ENCODE measurements at regions not wholly inside any gene's neighbourhood (a gene's known extent, or its start where the extent isn't known, plus 50 kb on each side); places are given as distances from the start of the nearest gene placed in this dataset.

DNA sequence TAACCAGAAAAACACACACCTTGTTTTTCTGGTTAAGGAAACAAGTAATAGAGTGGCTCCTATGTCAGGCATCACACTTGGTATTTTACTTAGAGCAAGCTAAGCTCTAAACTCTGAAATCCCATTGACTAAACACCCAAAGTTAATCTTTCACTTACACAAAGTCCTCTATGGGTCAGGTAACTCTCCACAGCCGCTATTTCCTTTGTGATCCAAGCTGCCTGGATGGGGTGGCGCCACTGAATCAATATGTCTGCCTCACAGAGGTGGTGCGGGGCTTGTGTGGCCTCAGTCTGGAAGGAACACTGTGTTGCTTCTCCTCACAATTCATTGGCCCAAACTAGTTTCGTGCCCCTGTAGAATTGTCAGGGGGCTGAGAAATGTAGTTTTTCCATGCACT is 160.0 kb upstream of the E2F7 start:
- Histone ChIP-seq H3K4me3 (ENCODE audit: low read depth in 1 of 2, low read length in 2 of 2) (no peak overlapping the region), H4K20me1 (ENCODE audit: insufficient read depth, low read length) (no peaks in the 10 kb centered on the region), H3K36me3 (ENCODE audit: insufficient read depth, low read length) (no peaks in the 10 kb centered on the region), H3K79me2 (ENCODE audit: insufficient read depth, low read length) (no peaks in the 10 kb centered on the region), H3K27me3 (ENCODE audit: insufficient read depth, low read length, poor library complexity) (no peaks in the 10 kb centered on the region), H3K27ac (ENCODE audit: low read length) (no peak overlapping the region), H3K4me1 (ENCODE audit: insufficient read depth, low read length) (no peaks in the 10 kb centered on the region), H3K9me3 (ENCODE audit: insufficient read depth, low read length, severe bottlenecking) (no peaks in the 10 kb centered on the region), H3K4me2 (ENCODE audit: insufficient read depth, low read length) (no peak overlapping the region), H2AFZ (ENCODE audit: low read depth, low read length) (no peak overlapping the region), H3K9ac (ENCODE audit: low read depth, low read length) (no peak overlapping the region)
- TF ChIP-seq, protein P1, sequence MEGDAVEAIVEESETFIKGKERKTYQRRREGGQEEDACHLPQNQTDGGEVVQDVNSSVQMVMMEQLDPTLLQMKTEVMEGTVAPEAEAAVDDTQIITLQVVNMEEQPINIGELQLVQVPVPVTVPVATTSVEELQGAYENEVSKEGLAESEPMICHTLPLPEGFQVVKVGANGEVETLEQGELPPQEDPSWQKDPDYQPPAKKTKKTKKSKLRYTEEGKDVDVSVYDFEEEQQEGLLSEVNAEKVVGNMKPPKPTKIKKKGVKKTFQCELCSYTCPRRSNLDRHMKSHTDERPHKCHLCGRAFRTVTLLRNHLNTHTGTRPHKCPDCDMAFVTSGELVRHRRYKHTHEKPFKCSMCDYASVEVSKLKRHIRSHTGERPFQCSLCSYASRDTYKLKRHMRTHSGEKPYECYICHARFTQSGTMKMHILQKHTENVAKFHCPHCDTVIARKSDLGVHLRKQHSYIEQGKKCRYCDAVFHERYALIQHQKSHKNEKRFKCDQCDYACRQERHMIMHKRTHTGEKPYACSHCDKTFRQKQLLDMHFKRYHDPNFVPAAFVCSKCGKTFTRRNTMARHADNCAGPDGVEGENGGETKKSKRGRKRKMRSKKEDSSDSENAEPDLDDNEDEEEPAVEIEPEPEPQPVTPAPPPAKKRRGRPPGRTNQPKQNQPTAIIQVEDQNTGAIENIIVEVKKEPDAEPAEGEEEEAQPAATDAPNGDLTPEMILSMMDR (IDR thresholded peaks at IDR 0.05; ENCODE audit: borderline replicate concordance, extremely low read depth, low read length, poor library complexity, severe bottlenecking), result no peak
- TF ChIP-seq EZH2 (IDR thresholded peaks at IDR 0.05; ENCODE audit: borderline replicate concordance, low read depth, low read length, severe bottlenecking), result no peak
- no peak for ATAC-seq (ENCODE audit: insufficient read depth, low read depth)
- no peak for DNase-seq

DNA sequence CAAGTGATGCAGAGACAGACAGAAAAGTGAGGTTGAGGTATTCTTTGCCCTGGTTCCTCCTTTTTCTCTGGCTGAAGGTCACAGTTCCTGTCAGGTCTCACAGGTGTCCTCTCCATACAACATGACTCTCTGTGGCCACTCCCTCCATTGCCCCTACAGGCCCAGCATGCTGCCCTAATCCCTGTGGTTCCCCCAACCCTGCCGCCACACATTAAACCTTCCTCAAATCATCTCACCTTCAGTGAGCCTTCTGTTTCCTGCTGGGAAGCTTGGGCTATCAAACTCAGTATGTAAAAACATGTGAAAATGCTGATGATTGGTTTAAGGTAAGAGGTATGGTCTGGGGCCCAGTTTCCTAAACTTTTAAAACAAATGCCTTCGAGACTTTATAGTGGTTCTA is 159.0 kb upstream of the E2F7 start:
- Histone ChIP-seq H3K79me2 (ENCODE audit: insufficient read depth, low read length) (no peaks in the 10 kb centered on the region), H3K4me3 (ENCODE audit: low read depth in 1 of 2, low read length in 2 of 2) (no peak overlapping the region), H3K4me2 (ENCODE audit: insufficient read depth, low read length) (no peak overlapping the region), H3K9ac (ENCODE audit: low read depth, low read length) (no peak overlapping the region), H3K4me1 (ENCODE audit: insufficient read depth, low read length) (no peaks in the 10 kb centered on the region), H2AFZ (ENCODE audit: low read depth, low read length) (no peak overlapping the region), H3K36me3 (ENCODE audit: insufficient read depth, low read length) (no peaks in the 10 kb centered on the region), H3K27me3 (ENCODE audit: insufficient read depth, low read length, poor library complexity) (no peaks in the 10 kb centered on the region), H3K27ac (ENCODE audit: low read length) (no peak overlapping the region), H4K20me1 (ENCODE audit: insufficient read depth, low read length) (no peaks in the 10 kb centered on the region), H3K9me3 (ENCODE audit: insufficient read depth, low read length, severe bottlenecking) (no peaks in the 10 kb centered on the region)
- TF ChIP-seq EZH2 (IDR thresholded peaks at IDR 0.05; ENCODE audit: borderline replicate concordance, low read depth, low read length, severe bottlenecking), result no peak
- TF ChIP-seq, protein P1 (IDR thresholded peaks at IDR 0.05; ENCODE audit: borderline replicate concordance, extremely low read depth, low read length, poor library complexity, severe bottlenecking), result no peak
- DNase-seq, result no peak
- no peak for ATAC-seq (ENCODE audit: insufficient read depth, low read depth)

DNA sequence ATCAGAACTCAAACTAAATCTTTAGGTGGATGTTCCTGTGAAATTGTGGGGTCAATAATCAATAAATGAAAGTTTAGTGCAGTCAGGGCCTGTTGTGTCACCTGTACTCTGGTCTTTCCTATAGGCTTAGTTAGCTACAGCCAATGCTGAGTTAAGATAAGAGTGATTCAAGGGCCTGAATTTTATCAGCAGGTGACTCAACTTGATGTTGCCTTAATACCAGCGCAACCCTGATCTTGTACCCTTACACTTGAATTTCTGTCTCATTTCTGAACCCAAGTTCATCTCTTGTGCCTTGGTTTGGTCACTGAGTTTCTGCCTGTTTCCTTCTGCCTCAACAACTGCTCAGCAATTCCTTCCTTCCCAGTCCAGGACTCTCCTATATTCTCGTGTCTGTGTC is 157.0 kb upstream of the E2F7 start:
- H3K27me3 ChIP-seq (ENCODE audit: insufficient read depth, low read length, poor library complexity), result no peaks in the 10 kb centered on the region
- TF ChIP-seq, protein P1 (IDR thresholded peaks at IDR 0.05; ENCODE audit: borderline replicate concordance, extremely low read depth, low read length, poor library complexity, severe bottlenecking), result no peak
- TF ChIP-seq EZH2 (IDR thresholded peaks at IDR 0.05; ENCODE audit: borderline replicate concordance, low read depth, low read length, severe bottlenecking), result no peak
- H3K4me1 ChIP-seq (ENCODE audit: insufficient read depth, low read length), result no peaks in the 10 kb centered on the region
- ATAC-seq (ENCODE audit: insufficient read depth, low read depth) (no peak), DNase-seq (no peak)
- no peaks in the 10 kb centered on the region for H3K36me3 ChIP-seq (ENCODE audit: insufficient read depth, low read length)
- H3K27ac ChIP-seq (ENCODE audit: low read length), result no peak overlapping the region
- H3K9me3 ChIP-seq (ENCODE audit: insufficient read depth, low read length, severe bottlenecking), result no peaks in the 10 kb centered on the region
- H3K4me3 ChIP-seq (ENCODE audit: low read depth in 1 of 2, low read length in 2 of 2), result no peak overlapping the region
- H3K4me2 ChIP-seq (ENCODE audit: insufficient read depth, low read length), result no peak overlapping the region
- no peak overlapping the region for H2AFZ ChIP-seq (ENCODE audit: low read depth, low read length)
- H3K79me2 ChIP-seq (ENCODE audit: insufficient read depth, low read length), result no peaks in the 10 kb centered on the region
- no peaks in the 10 kb centered on the region for H4K20me1 ChIP-seq (ENCODE audit: insufficient read depth, low read length)
- H3K9ac ChIP-seq (ENCODE audit: low read depth, low read length), result no peak overlapping the region

DNA sequence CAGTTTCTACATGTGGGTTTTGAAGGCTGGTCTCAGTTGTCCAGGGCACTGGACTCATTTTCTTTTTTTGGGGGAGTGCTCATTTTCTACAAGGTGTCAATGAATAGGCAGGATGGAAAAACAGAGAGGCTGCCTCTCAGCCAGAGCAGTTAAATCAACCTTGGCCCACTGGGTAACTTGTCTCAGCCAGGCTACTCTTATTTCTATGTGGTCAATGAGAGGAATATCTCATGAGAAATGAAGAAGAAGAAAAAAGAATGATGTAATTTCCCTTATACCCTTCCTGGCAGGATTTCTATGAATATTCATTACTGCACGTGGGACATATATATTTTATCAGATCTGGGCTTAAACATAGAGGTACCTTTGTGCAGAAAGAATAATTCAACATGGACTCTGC is 155.2 kb upstream of the E2F7 start:
- TF ChIP-seq, protein P1 (IDR thresholded peaks at IDR 0.05; ENCODE audit: borderline replicate concordance, extremely low read depth, low read length, poor library complexity, severe bottlenecking), result no peak
- TF ChIP-seq EZH2 (IDR thresholded peaks at IDR 0.05; ENCODE audit: borderline replicate concordance, low read depth, low read length, severe bottlenecking), result no peak
- no peak overlapping the region for H3K4me3 ChIP-seq (ENCODE audit: low read depth in 1 of 2, low read length in 2 of 2)
- H3K4me2 ChIP-seq (ENCODE audit: insufficient read depth, low read length), result no peak overlapping the region
- no peaks in the 10 kb centered on the region for H3K79me2 ChIP-seq (ENCODE audit: insufficient read depth, low read length)
- no peak overlapping the region for H3K9ac ChIP-seq (ENCODE audit: low read depth, low read length)
- H3K36me3 ChIP-seq (ENCODE audit: insufficient read depth, low read length), result no peaks in the 10 kb centered on the region
- H3K27ac ChIP-seq (ENCODE audit: low read length), result no peak overlapping the region
- H3K4me1 ChIP-seq (ENCODE audit: insufficient read depth, low read length), result no peaks in the 10 kb centered on the region
- H2AFZ ChIP-seq (ENCODE audit: low read depth, low read length), result no peak overlapping the region
- no peaks in the 10 kb centered on the region for H3K27me3 ChIP-seq (ENCODE audit: insufficient read depth, low read length, poor library complexity)
- H4K20me1 ChIP-seq (ENCODE audit: insufficient read depth, low read length), result no peaks in the 10 kb centered on the region
- no peak for DNase-seq
- H3K9me3 ChIP-seq (ENCODE audit: insufficient read depth, low read length, severe bottlenecking), result no peaks in the 10 kb centered on the region
- no peak for ATAC-seq (ENCODE audit: insufficient read depth, low read depth)
